Activated naive CD8-positive, alpha-beta T cell treated with anti-CD3 and anti-CD28 coated beads, Interleukin-2, amount 10 ng/mL, durations not matched to agents 7 days and 5 days (primary cell): ENCODE measurements at regions not wholly inside any gene's neighbourhood (a gene's known extent, or its start where the extent isn't known, plus 50 kb on each side); places are given as distances from the start of the nearest gene placed in this dataset.

Experiments used
- ATAC-seq: fragments of 150-1000 bp; cut with Tn5 transposase; one replicate; pipeline ENCODE4 v1.10.0; 2021; ENCODE audit warnings: low read depth, moderate library complexity
- POLR2A ChIA-PET: fragments of 350-600 bp; sonication (Branson Sonifier 250); formaldehyde crosslinking; loops from one replicate; lab custom pipeline; 2021; ENCODE audit warnings: antibody characterized with exemption; lab: Charles Lee
- DNase-seq: peaks from one replicate; pipeline ENCODE4 v3.0.0; 2021
- H3K27ac Mint-ChIP-seq: one replicate; pipeline ENCODE4 v1.8.0; 2022; ENCODE audit warnings: mild to moderate bottlenecking, mixed read lengths
- H3K27me3 Mint-ChIP-seq: one replicate; pipeline ENCODE4 v1.8.0; 2022; ENCODE audit warnings: mild to moderate bottlenecking, moderate library complexity, mixed read lengths
- H3K36me3 Mint-ChIP-seq: one replicate; pipeline ENCODE4 v1.8.0; 2021; ENCODE audit warnings: mild to moderate bottlenecking, mixed read lengths
- H3K4me1 Mint-ChIP-seq: one replicate; pipeline ENCODE4 v1.8.0; 2021; ENCODE audit warnings: mixed read lengths
- H3K4me3 Mint-ChIP-seq: one replicate; pipeline ENCODE4 v1.8.0; 2022; ENCODE audit warnings: mild to moderate bottlenecking, moderate library complexity, mixed read lengths
- H3K9me3 Mint-ChIP-seq: one replicate; pipeline ENCODE4 v1.8.0; 2021; ENCODE audit warnings: mixed read lengths

DNA sequence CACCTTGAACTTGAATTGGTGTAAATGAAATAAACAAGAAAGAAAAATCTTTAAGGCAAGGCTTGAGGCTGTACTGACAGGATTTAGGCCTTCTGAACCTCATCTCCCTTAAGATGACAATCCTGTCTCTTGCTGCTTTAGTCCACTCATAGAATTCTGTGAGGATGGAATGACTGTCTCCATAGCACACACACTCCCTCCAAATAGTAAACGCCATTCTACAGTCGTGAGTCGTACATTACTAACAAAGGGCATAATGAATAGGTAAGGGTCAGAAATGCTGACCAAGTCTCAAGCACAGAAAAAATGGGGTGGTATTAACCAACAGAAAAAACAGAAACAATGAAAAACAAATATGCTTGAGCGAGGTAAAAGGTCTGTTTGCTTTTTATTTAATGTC, 71.8 kb upstream of the SIMC1 start:
- H3K9me3 Mint-ChIP-seq, result no peaks in the 10 kb centered on the region
- H3K4me1 Mint-ChIP-seq, result peaks cover 1% of the 10 kb centered on the region
- no peaks in the 10 kb centered on the region for H3K36me3 Mint-ChIP-seq
- H3K27ac Mint-ChIP-seq, result no peak overlapping the region
- ATAC-seq (no peak), DNase-seq (no peak)
- peaks cover 32% of the 10 kb centered on the region for H3K27me3 Mint-ChIP-seq
- POLR2A ChIA-PET, result no interaction called here
- H3K4me3 Mint-ChIP-seq, result no peak overlapping the region

DNA sequence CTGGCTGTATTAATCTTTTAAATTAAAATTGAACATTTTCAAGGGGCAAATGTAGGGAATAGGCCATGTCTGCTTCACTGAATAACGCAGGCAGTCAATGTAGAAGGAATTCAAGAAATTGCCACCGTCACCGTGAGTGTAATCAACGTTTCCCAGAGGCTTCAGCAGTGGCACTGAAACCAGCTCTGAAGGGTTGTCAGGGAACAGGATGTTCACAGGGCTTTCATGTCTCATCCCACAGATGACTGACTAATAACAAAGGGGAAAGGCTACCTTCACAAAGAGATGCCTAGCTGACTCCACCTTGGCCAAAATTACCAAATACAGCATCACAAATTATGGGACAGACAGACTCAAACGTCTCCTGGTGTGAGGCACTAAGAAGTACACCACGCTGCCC, 70.4 kb upstream of the SIMC1 start:
- Mint-ChIP-seq H3K27me3 (peaks cover 28% of the 10 kb centered on the region), H3K36me3 (no peaks in the 10 kb centered on the region), H3K4me3 (no peak overlapping the region), H3K27ac (no peak overlapping the region), H3K4me1 (peaks cover 1% of the 10 kb centered on the region), H3K9me3 (no peaks in the 10 kb centered on the region)
- POLR2A ChIA-PET, result no interaction called here
- DNase-seq, result no peak
- ATAC-seq, result no peak

DNA sequence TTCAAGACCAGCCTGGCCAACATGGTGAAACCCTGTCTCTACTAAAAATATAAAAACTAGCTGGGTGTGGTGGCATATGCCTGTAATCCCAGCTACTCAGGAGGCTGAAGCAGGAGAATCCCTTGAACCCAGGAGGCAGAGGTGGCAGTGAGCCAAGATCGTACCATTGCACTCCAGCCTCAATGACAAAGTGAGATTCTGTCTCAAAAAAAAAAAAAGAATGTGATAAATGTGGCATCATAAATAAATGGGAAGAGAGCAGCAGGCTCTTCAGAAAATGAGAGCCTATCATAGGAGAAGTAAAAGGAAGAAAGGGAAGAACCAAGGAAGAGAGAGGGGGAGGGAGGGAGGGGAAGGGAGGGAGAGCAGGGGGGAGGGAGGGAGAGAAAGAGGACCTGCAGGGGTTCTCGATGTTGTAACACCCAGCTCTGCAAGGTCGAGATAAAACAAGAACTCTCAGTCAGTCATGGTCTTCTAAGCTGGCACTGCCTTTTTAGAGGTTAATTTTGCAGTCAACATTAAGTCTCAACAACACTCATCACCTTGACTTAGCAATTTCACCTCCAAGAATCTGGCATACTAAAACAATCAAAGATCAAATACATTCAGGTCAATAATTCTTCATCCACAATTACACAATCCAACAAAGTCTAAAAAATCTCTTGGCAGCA, 68.7 kb upstream of the SIMC1 start:
- no peak overlapping the region for H3K4me3 Mint-ChIP-seq

DNA sequence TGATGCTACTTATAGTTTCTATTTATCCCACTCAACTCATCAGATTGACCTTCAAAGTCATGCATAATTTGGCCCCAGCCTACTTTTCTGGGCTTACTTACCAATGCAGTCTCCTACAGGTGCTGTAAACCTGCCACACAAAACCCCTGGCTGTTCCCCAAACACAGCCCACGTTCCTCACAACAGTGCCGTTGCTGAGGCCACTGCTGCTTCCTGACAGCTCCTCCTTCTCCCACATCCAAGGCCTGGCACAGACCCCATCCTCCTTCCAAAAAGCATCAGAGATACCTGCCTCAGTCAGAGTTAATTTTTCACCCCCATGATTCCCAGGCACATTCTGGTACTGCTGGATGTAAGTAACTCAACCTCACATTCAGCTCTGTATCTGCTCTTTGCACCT, 68.1 kb upstream of the SIMC1 start:
- H3K4me3 Mint-ChIP-seq, result no peak overlapping the region
- H3K27me3 Mint-ChIP-seq, result peaks cover 17% of the 10 kb centered on the region
- ATAC-seq, result no peak
- H3K4me1 Mint-ChIP-seq, result peaks cover 1% of the 10 kb centered on the region
- DNase-seq, result no peak
- H3K9me3 Mint-ChIP-seq, result no peaks in the 10 kb centered on the region
- no peaks in the 10 kb centered on the region for H3K36me3 Mint-ChIP-seq
- POLR2A ChIA-PET, result no interaction called here
- H3K27ac Mint-ChIP-seq, result no peak overlapping the region

More for the DNA sequence above, 68.7 kb upstream of the SIMC1 start:
- peaks cover 1% of the 10 kb centered on the region for H3K4me1 Mint-ChIP-seq
- POLR2A ChIA-PET, result no interaction called here
- H3K36me3 Mint-ChIP-seq, result no peaks in the 10 kb centered on the region
- H3K9me3 Mint-ChIP-seq, result no peaks in the 10 kb centered on the region
- H3K27me3 Mint-ChIP-seq, result peaks cover 20% of the 10 kb centered on the region
- no peak overlapping the region for H3K27ac Mint-ChIP-seq
- ATAC-seq (no peak), DNase-seq (no peak)

DNA sequence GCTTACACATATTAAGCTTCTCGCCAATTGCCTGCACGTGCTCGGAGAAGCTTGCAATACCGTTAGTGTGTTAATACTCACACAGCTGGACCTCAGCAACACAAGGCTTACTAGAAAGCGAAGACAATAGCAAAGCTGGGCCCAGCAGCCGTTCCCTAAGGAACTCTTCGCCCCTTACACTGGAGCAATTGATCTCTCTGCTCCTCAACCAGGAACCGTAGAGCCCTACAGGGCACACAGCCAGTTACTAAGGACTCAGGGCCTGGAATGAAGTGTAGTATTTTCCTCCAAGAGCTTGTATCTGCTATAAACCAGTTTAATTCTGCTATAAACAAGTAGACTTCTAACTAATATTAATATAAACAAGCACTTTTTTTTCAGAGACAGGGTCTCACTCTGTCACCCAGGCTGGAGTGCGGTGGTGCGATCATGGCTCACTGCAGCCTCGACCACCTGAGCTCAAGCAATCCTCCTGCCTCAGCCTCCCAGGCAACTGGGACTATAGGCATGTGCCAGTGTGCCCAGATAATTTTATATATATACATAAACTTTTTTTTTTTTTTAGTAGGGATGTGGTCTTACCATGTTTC, 67.0 kb upstream of the SIMC1 start:
- ATAC-seq, result no peak
- no peak overlapping the region for H3K27ac Mint-ChIP-seq
- no peak overlapping the region for H3K4me3 Mint-ChIP-seq
- POLR2A ChIA-PET, result no interaction called here
- no peaks in the 10 kb centered on the region for H3K9me3 Mint-ChIP-seq
- no peak for DNase-seq
- peaks cover 1% of the 10 kb centered on the region for H3K4me1 Mint-ChIP-seq
- H3K36me3 Mint-ChIP-seq, result no peaks in the 10 kb centered on the region
- H3K27me3 Mint-ChIP-seq, result peaks cover 13% of the 10 kb centered on the region

DNA sequence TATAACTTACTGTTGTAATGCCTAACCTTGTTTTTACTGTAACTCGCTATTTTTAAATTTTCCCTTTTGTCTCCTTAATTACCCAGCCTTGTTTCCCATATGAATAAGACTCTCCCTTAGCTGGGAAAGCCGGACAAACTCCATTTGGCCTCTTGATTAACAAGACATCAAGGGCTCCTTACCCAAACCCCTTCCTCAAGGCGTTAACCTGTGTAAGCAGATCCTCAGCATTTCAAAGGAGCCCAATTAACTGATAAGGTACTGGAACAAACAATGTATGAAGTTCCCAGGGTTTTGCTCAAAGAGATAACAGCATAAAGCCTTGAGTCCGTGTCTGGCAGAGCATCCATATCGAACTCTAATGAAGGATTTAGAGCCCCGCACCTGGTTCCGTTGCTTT, 66.0 kb upstream of the SIMC1 start:
- ATAC-seq, result no peak
- H3K27me3 Mint-ChIP-seq, result peaks cover 10% of the 10 kb centered on the region

DNA sequence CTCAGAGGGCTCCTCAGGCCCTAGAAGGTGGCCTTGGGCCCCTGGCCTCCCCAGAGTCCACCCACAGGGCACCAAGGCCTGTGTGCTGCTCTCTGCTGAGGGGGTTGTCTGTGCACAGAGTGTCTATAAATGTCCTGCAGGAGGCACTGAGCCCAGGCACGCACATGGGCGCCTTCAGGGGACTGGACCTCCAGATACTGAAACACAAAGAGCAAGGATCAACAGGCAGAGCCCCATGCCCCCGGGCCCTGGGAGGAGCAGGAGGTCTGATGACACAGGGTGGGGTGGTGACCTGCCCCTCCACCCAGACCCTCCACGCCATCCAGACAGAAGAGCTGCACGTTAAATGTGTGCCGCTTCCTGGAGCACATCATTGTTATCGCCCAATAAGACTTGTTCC, 64.6 kb upstream of the SIMC1 start:
- Mint-ChIP-seq H3K4me1 (peaks cover 1% of the 10 kb centered on the region), H3K27me3 (peaks cover 9% of the 10 kb centered on the region), H3K27ac (no peak overlapping the region), H3K9me3 (no peaks in the 10 kb centered on the region), H3K36me3 (no peaks in the 10 kb centered on the region), H3K4me3 (no peak overlapping the region)
- no peak for ATAC-seq
- POLR2A ChIA-PET, result no interaction called here
- DNase-seq, result no peak

More for the DNA sequence above, 66.0 kb upstream of the SIMC1 start:
- H3K36me3 Mint-ChIP-seq, result no peaks in the 10 kb centered on the region
- no peak for DNase-seq
- no peak overlapping the region for H3K4me3 Mint-ChIP-seq
- H3K4me1 Mint-ChIP-seq, result peaks cover 1% of the 10 kb centered on the region
- no peaks in the 10 kb centered on the region for H3K9me3 Mint-ChIP-seq
- POLR2A ChIA-PET, result no interaction called here
- no peak overlapping the region for H3K27ac Mint-ChIP-seq

DNA sequence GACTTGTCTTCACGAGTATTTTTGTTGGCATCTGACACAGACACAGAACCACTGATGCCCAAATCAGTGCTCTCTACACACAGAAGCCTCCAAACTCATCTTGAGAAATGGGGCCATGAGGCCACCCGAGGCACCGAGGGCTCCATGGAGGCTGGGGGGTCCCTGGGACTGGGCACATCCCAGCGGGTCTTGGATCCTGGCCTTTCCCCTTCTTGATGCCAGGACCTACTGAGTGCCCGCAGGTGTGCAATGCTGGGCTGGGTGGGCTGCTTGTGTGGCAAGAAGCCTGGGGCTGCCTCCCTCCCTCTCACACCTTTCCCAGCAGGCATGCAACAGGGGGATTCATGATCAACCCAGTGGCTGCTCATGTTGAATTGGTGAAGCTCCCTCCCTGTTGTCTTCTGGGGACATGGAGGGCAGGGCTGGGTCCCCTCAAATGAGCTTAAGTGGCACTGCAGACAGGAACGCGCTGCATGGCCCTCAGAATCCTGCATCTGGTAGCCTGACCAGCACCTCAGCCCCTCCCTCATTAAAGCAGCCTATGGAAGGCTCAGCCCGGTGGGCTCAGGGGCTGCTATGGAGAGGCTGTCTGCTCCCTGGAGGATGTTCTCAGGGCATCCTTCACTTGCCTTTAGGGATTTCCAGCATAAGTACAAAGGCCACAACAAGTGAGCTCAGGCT, 63.7 kb upstream of the SIMC1 start:
- Mint-ChIP-seq H3K4me3 (no peak overlapping the region), H3K9me3 (no peaks in the 10 kb centered on the region), H3K4me1 (peaks cover under 1% of the 10 kb centered on the region), H3K27ac (no peak overlapping the region), H3K27me3 (peaks cover 6% of the 10 kb centered on the region), H3K36me3 (no peaks in the 10 kb centered on the region)
- ATAC-seq (no peak), DNase-seq (no peak)
- POLR2A ChIA-PET, result no interaction called here

DNA sequence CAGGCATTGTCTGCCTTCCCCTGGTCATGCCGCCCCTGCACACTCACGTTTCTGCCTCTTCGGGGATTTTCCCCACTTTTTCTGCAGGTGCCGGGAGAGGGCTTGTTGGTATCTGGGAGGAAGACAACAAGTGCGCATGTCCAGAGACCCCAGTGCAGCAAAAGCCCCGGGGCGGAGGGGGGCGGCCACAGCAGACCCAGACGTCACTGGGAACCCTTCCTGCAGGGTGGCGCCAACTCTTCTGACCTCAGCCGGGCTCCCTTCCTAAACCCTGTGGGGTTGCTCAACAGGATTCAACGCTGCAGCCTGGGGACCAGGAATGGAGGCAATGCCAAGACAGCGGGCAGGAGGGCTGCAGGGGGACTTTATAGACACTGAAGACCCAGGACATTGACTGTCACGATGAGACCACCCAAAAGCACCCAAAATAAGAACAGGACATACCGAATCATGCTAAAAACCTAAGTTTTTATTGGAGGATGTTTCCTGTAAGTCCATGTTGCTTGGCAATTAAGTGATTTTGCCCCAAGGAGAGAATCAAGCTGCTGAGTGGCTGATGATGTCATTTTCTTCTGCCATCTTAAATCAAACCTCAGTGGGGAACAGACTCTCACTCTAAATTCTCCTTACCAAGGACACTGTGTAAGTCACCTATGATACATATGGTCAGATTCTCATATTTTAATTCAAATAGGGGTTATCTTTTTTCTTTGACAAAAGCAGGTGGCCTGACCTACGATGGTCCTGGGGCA, 62.9 kb upstream of the SIMC1 start:
- Mint-ChIP-seq H3K27me3 (peaks cover 11% of the 10 kb centered on the region), H3K4me1 (no peaks in the 10 kb centered on the region), H3K27ac (no peak overlapping the region), H3K4me3 (no peak overlapping the region), H3K9me3 (no peaks in the 10 kb centered on the region), H3K36me3 (no peaks in the 10 kb centered on the region)
- POLR2A ChIA-PET, result no interaction called here
- DNase-seq (no peak), ATAC-seq (no peak)

DNA sequence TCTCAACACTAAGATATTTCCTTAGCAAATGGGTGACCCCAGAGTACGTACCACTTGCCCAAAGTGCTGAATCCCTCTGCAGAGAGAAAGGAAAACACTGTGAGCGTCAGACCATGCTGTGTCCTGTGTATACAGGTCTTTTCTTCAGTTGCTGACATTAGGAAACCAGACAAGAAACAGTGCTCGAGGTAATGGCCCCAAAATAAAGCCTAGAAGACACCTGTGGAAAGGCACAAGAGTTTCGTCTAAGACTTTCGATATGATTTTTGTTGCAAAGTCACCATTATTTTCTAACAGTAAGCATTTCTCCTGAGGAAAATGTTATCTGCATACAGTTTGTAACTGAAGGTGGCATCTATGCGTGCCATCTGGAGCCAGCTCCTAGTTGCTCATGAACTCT, 62.0 kb upstream of the SIMC1 start:
- Mint-ChIP-seq H3K27me3 (peaks cover 11% of the 10 kb centered on the region), H3K36me3 (no peaks in the 10 kb centered on the region), H3K27ac (no peak overlapping the region), H3K9me3 (no peaks in the 10 kb centered on the region), H3K4me1 (no peaks in the 10 kb centered on the region), H3K4me3 (no peak overlapping the region)
- DNase-seq (no peak), ATAC-seq (no peak)
- POLR2A ChIA-PET, result no interaction called here

DNA sequence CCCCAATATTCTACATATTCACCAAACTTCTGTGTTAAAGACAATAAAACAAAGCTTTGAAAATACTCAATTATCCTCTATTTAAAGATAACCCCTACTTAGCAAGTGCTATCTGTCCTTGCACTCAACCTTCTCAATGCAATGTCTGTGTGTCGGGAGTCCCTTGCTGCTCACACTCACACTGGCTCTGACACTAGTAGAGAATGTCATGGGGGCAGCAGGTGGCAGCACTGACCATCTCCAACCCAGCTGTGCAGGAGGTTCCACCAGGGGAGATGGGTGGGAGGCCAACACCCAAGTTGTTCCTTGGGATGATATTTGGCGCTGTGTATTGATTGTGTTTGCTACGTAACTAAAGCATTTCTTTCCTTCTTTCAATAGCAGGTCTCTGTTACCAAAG, 59.4 kb upstream of the SIMC1 start:
- Mint-ChIP-seq H3K4me1 (no peaks in the 10 kb centered on the region), H3K4me3 (no peak overlapping the region), H3K36me3 (no peaks in the 10 kb centered on the region), H3K9me3 (no peaks in the 10 kb centered on the region), H3K27ac (no peak overlapping the region), H3K27me3 (peaks cover 19% of the 10 kb centered on the region)
- ATAC-seq (no peak), DNase-seq (no peak)
- POLR2A ChIA-PET, result interaction anchor here (0.9 kb wide), 1 partner anchor 184 kb away, joined by 3 read pairs; no protein-coding TSS in a partner anchor

DNA sequence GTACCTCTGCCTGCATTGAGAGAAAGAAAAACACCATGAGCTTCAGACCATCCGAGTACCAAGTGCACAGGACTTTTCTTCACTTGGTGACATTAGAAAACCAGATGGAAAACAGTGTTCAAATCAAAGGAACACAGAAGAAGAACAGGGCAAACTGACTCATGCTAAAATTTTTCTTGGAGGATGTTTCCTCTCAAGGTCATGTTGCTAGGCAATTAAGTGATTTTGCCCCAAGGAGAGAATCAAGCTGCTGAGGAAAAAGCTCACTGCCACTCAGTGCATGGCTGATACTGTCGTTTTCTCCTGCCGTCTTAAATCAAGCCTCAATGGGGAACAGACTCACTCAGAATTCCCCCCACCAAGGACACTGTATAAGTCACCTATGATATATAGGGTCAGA, 57.9 kb upstream of the SIMC1 start:
- ATAC-seq, result no peak
- DNase-seq, result no peak
- Mint-ChIP-seq H3K4me3 (no peak overlapping the region), H3K27me3 (peaks cover 19% of the 10 kb centered on the region), H3K9me3 (no peaks in the 10 kb centered on the region), H3K36me3 (no peaks in the 10 kb centered on the region), H3K27ac (no peak overlapping the region), H3K4me1 (no peaks in the 10 kb centered on the region)
- POLR2A ChIA-PET, result no interaction called here

DNA sequence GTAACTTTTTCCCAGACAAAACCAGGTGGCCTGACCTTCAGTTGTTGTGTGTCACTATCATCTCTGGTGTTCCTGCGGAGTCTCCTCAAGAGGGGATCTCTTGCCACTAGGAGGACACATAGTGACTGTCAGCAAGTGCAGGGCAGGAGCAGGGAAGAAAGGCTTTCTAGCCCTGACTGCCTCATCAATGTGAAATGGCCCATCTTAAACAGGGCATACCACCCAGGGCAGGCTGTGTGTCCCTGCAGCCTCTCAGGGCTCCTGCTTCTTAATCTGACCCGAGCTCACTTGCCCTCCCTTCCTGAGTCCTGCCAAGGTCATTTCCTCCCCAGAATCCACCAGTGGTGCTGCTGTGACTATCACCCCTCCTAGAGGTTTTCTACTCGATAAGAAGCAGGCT, 57.4 kb upstream of the SIMC1 start:
- Mint-ChIP-seq H3K4me1 (no peaks in the 10 kb centered on the region), H3K27ac (no peak overlapping the region), H3K9me3 (no peaks in the 10 kb centered on the region), H3K4me3 (no peak overlapping the region), H3K36me3 (no peaks in the 10 kb centered on the region), H3K27me3 (peaks cover 19% of the 10 kb centered on the region)
- ATAC-seq (no peak), DNase-seq (no peak)
- POLR2A ChIA-PET, result no interaction called here
